Mesothelial cell of epicardium (in vitro differentiated cells): ENCODE measurements at regions not wholly inside any gene's neighbourhood (a gene's known extent, or its start where the extent isn't known, plus 50 kb on each side); places are given as distances from the start of the nearest gene placed in this dataset.

Experiments used
- DNase-seq, 2 experiments: peaks; one replicate each; pipeline ENCODE4 v3.0.0; 2021; ENCODE audit warnings: low spot score in 2 of 2; ENCODE audit not compliant: unreplicated experiment in 2 of 2
- H3K27ac Mint-ChIP-seq: 2 replicates; pipeline ENCODE4 v1.8.0; 2021; ENCODE audit warnings: mixed read lengths
- H3K27me3 Mint-ChIP-seq: 2 replicates; pipeline ENCODE4 v1.8.0; 2021; ENCODE audit warnings: low read depth, mixed read lengths
- H3K36me3 Mint-ChIP-seq: 2 replicates; pipeline ENCODE4 v1.8.0; 2021; ENCODE audit warnings: mixed read lengths
- H3K4me1 Mint-ChIP-seq: 2 replicates; pipeline ENCODE4 v1.8.0; 2021; ENCODE audit warnings: mixed read lengths
- H3K4me3 Mint-ChIP-seq: 2 replicates; pipeline ENCODE4 v1.8.0; 2021; ENCODE audit warnings: mild to moderate bottlenecking, moderate library complexity, mixed read lengths
- H3K9me3 Mint-ChIP-seq: 2 replicates; pipeline ENCODE4 v1.8.0; 2021; ENCODE audit warnings: mixed read lengths
- TF ChIP-seq, protein P1 (sequence below): fragments of 200-600 bp; sonication (generic); IDR thresholded peaks from one replicate; pipeline ENCODE4 v1.5.0; 2021; ENCODE audit warnings: antibody characterized with exemption; ENCODE audit not compliant: unreplicated experiment

DNA sequence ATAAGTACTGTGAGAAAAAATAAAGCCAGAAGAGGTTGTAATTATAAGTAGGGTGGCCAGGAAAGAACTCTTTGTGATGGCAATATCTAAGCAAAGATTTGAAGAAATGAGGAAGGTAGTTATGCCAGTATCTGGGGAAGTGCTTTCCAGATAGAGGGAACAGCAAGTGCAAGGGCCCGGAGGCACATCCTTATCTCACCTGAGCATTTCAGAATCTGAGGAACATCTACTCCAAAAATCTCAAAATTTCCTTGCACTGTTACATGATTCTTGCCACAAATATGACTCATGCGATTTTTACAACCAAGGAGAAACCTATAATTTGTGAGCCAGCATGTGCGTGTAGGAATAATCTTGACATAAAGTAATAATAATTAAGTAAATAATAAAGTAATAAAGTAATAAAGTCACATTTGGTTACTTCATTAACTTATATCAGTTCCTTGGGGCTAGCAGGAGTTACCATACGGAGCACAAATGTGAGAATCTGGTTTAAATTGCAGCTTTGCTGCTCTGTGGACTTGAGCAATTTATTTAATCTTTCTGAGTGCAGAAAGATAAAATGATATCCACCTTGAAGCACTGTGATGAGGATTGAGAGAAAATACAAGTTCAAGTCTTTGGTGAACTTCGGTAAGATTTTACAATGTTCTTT is 105.1 kb upstream of the SLC34A2 start:
- Mint-ChIP-seq H3K27me3 (no peaks in the 10 kb centered on the region), H3K4me1 (no peaks in the 10 kb centered on the region), H3K36me3 (no peaks in the 10 kb centered on the region), H3K9me3 (no peaks in the 10 kb centered on the region), H3K4me3 (no peak overlapping the region), H3K27ac (no peak overlapping the region)
- no peak for DNase-seq
- TF ChIP-seq, protein P1, sequence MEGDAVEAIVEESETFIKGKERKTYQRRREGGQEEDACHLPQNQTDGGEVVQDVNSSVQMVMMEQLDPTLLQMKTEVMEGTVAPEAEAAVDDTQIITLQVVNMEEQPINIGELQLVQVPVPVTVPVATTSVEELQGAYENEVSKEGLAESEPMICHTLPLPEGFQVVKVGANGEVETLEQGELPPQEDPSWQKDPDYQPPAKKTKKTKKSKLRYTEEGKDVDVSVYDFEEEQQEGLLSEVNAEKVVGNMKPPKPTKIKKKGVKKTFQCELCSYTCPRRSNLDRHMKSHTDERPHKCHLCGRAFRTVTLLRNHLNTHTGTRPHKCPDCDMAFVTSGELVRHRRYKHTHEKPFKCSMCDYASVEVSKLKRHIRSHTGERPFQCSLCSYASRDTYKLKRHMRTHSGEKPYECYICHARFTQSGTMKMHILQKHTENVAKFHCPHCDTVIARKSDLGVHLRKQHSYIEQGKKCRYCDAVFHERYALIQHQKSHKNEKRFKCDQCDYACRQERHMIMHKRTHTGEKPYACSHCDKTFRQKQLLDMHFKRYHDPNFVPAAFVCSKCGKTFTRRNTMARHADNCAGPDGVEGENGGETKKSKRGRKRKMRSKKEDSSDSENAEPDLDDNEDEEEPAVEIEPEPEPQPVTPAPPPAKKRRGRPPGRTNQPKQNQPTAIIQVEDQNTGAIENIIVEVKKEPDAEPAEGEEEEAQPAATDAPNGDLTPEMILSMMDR: no peak

DNA sequence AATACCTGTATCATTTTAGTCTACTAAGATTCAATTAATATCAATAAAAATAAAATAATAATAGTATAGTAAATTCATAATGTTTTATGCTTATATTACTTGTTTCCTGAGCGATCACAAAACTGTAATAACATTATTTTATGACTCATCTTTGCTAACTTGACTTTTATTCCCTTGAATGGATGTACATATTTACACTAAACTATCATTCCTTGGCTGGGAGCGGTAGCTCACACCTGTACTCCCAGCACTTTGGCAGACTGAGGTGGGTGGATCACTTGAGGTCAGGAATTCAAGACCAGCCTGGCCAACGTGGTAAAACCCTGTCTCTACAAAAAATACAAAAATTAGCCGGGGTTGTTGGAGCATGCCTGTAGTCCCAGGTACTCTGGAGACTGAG is 104.0 kb upstream of the SLC34A2 start:
- H3K9me3 Mint-ChIP-seq: no peaks in the 10 kb centered on the region
- H3K27me3 Mint-ChIP-seq: no peaks in the 10 kb centered on the region
- H3K27ac Mint-ChIP-seq: no peak overlapping the region
- H3K36me3 Mint-ChIP-seq: no peaks in the 10 kb centered on the region
- TF ChIP-seq, protein P1: no peak
- no peak overlapping the region for H3K4me3 Mint-ChIP-seq
- no peaks in the 10 kb centered on the region for H3K4me1 Mint-ChIP-seq
- no peak for DNase-seq

GRCh38 chr4:25552580-25553271 is 102.9 kb upstream of the SLC34A2 start:
- no peak for DNase-seq
- Mint-ChIP-seq H3K9me3 (no peaks in the 10 kb centered on the region), H3K36me3 (no peaks in the 10 kb centered on the region)

DNA sequence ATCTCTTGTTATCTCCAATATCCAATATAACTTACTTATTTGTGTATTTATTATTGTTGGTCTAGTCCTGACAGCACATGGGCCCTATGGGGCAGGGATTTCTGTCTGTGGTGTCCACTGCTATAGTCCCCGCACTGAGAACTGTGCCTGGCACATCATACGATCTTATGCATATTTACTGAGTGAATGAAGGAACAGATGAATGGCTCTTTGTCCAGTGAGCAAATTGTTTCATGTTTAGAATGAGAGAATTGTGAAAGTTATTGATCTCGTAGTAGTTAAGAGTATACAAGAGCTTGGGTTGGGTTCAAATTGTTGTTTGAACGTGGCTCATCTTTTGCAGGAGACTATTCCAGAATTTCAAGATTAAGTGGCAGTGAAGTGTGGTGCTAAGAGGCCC is 96.1 kb upstream of the SLC34A2 start:
- H3K4me1 Mint-ChIP-seq: no peaks in the 10 kb centered on the region
- no peaks in the 10 kb centered on the region for H3K27me3 Mint-ChIP-seq
- TF ChIP-seq, protein P1: no peak
- H3K9me3 Mint-ChIP-seq: no peaks in the 10 kb centered on the region
- no peak overlapping the region for H3K4me3 Mint-ChIP-seq
- no peak overlapping the region for H3K27ac Mint-ChIP-seq
- H3K36me3 Mint-ChIP-seq: no peaks in the 10 kb centered on the region
- DNase-seq: no peak

More at GRCh38 chr4:25552580-25553271, 102.9 kb upstream of the SLC34A2 start:
- H3K4me3 Mint-ChIP-seq: no peak overlapping the region
- H3K27me3 Mint-ChIP-seq: no peaks in the 10 kb centered on the region
- TF ChIP-seq, protein P1: no peak
- no peak overlapping the region for H3K27ac Mint-ChIP-seq
- no peaks in the 10 kb centered on the region for H3K4me1 Mint-ChIP-seq

- H3K4me1 Mint-ChIP-seq: no peaks in the 10 kb centered on the region
- no peak for DNase-seq
- TF ChIP-seq, protein P1: no peak
- no peaks in the 10 kb centered on the region for H3K9me3 Mint-ChIP-seq
- no peak overlapping the region for H3K4me3 Mint-ChIP-seq
- no peaks in the 10 kb centered on the region for H3K36me3 Mint-ChIP-seq
- no peak overlapping the region for H3K27ac Mint-ChIP-seq
- no peaks in the 10 kb centered on the region for H3K27me3 Mint-ChIP-seq
These were observed 95.0 kb upstream of the SLC34A2 start for GRCh38 chr4:25560605-25561004.
